Peyer's patch (tissue), 4 donors: ENCODE measurements at regions not wholly inside any gene's neighbourhood (a gene's known extent, or its start where the extent isn't known, plus 50 kb on each side); places are given as distances from the start of the nearest gene placed in this dataset.

Experiments
- CTCF ChIP-seq, 6 experiments: fragments of 450-650 bp in 4 of 6; fragments of 200-600 bp in 2 of 6; sonication (generic) in 1 of 6; IDR thresholded peaks; one replicate each; pipeline ENCODE4 v1.5.1; 2017 to 2019; ENCODE audit warnings: antibody characterized with exemption in 6 of 6, mild to moderate bottlenecking in 3 of 6, moderate library complexity in 1 of 6
- POLR2A ChIP-seq, 2 donors: fragments of 450-650 bp; IDR thresholded peaks; one replicate each; pipeline ENCODE4 v1.5.1; 2017; ENCODE audit warnings: antibody characterized with exemption in 2 of 2, mild to moderate bottlenecking in 2 of 2, moderate library complexity in 2 of 2

GRCh38 chr5:15354021-15354420 lies 146.0 kb upstream of the FBXL7 start:
- no peak for TF ChIP-seq CTCF (IDR thresholded peaks at IDR 0.05)
- TF ChIP-seq POLR2A (IDR thresholded peaks at IDR 0.05) = no peak
